ENCODE measurements at regions not wholly inside any gene's neighbourhood (a gene's known extent, or its start where the extent isn't known, plus 50 kb on each side); places are given as distances from the start of the nearest gene placed in this dataset.

DNA sequence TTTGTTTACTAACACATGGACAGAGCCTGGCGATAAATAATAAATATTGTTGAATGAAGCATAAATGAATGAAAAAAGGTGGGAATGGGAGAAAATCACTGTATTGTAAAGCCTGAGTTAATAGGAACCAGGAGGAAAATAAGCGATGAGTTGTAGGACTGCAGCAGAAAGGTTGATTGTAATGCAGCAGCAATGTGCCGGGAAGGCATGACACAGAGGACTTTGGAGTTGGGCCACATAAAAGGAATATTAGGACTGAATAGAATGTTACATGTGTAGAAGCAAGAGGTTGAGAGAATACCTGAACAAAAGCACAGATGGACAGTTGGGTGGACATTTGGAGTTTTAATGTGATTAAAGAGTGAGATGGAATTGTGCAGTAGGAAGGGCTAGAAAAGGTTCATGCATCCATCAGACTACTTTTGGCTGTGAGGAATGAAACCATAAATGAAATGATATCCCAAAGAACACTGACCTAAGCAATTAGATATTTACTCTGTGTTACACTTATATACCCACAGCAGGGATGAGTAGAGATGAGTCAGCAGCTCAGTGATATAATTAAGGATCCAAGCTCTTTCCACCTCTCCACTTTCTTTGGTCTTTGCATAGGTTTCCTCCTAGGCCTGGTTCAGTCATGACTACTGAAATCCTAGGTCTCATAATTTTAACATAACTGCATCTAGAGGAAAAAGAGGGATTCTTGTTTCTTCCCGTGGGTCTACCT, 55.4 kb downstream of the CCER1 start:
- Mint-ChIP-seq H3K36me3 (ENCODE audit: low read depth) (no peaks in the 10 kb centered on the region), H3K9me3 (no peaks in the 10 kb centered on the region), H3K4me3 (no peak overlapping the region), H3K27ac (no peak overlapping the region), H3K27me3 (ENCODE audit: low read depth, poor library complexity) (no peaks in the 10 kb centered on the region), H3K4me1 (no peaks in the 10 kb centered on the region)
- no peak for DNase-seq
- TF ChIP-seq, protein P1, sequence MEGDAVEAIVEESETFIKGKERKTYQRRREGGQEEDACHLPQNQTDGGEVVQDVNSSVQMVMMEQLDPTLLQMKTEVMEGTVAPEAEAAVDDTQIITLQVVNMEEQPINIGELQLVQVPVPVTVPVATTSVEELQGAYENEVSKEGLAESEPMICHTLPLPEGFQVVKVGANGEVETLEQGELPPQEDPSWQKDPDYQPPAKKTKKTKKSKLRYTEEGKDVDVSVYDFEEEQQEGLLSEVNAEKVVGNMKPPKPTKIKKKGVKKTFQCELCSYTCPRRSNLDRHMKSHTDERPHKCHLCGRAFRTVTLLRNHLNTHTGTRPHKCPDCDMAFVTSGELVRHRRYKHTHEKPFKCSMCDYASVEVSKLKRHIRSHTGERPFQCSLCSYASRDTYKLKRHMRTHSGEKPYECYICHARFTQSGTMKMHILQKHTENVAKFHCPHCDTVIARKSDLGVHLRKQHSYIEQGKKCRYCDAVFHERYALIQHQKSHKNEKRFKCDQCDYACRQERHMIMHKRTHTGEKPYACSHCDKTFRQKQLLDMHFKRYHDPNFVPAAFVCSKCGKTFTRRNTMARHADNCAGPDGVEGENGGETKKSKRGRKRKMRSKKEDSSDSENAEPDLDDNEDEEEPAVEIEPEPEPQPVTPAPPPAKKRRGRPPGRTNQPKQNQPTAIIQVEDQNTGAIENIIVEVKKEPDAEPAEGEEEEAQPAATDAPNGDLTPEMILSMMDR (IDR thresholded peaks at IDR 0.05), result no peak

DNA sequence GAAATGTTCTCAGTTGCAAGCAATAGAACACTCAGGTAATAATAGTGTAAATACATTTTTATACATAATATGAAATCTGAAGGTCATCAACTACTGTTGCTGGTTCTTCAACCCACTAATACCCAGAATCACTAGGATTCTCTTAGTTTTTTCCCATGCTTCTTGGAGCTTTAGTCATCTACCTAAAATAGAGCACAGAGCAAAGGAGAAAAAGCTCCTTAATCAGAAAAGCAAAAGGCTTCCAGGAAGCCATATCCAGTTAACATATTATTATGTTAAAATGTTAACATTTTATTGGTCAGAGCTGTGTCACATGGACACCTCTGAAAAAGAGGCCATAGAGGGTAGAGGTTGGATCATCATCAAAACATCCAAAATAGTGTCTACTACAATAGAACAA, 57.0 kb downstream of the CCER1 start:
- H3K4me1 Mint-ChIP-seq, result no peaks in the 10 kb centered on the region
- H3K9me3 Mint-ChIP-seq, result no peaks in the 10 kb centered on the region
- H3K27me3 Mint-ChIP-seq (ENCODE audit: low read depth, poor library complexity), result no peaks in the 10 kb centered on the region
- H3K36me3 Mint-ChIP-seq (ENCODE audit: low read depth), result no peaks in the 10 kb centered on the region
- DNase-seq, result no peak
- no peak overlapping the region for H3K4me3 Mint-ChIP-seq
- TF ChIP-seq, protein P1 (IDR thresholded peaks at IDR 0.05), result no peak
- no peak overlapping the region for H3K27ac Mint-ChIP-seq

DNA sequence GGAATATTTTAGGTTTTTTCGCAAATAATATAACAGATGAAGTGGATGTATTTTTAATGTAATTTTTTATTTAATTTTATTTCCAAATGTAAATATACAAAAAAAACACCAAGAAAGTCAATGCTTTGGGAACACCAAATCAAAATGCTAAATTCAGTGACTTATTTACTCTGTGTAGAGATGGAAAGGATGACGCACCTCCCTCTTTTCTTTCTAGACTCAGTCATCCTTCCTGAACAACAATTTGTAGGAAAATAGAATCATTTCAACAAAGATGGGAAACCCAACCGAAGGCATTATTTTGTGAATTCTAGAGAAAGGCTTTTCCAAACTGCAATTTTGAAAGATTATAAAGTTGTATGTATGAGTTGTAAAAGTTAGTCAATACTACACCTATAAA, 57.7 kb downstream of the CCER1 start:
- no peak for DNase-seq
- Mint-ChIP-seq H3K36me3 (ENCODE audit: low read depth) (no peaks in the 10 kb centered on the region), H3K4me3 (no peak overlapping the region), H3K27me3 (ENCODE audit: low read depth, poor library complexity) (no peaks in the 10 kb centered on the region), H3K4me1 (no peaks in the 10 kb centered on the region), H3K9me3 (no peaks in the 10 kb centered on the region), H3K27ac (no peak overlapping the region)
- TF ChIP-seq, protein P1 (IDR thresholded peaks at IDR 0.05), result no peak

DNA sequence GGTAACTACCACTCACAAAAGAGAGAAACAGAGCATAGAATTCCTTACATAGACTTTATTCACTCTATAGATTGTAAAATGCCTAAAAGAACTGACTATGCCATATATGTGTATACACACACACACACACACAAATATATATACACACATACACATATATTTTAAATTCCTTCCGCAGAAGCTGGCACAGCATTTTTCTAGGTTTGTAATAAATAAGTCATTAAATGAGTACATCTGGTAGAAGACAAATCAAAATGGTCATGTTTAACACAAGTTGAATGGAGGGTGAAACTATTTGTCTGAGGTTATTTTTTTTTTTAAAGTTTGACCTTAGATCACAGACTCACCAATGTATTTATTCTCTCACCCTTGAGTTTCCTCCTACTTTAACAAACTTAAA, 58.2 kb downstream of the CCER1 start:
- TF ChIP-seq, protein P1 (IDR thresholded peaks at IDR 0.05), result no peak
- H3K4me1 Mint-ChIP-seq, result no peaks in the 10 kb centered on the region
- H3K27me3 Mint-ChIP-seq (ENCODE audit: low read depth, poor library complexity), result no peaks in the 10 kb centered on the region
- DNase-seq, result no peak
- H3K27ac Mint-ChIP-seq, result no peak overlapping the region
- no peaks in the 10 kb centered on the region for H3K36me3 Mint-ChIP-seq (ENCODE audit: low read depth)
- no peaks in the 10 kb centered on the region for H3K9me3 Mint-ChIP-seq
- H3K4me3 Mint-ChIP-seq, result no peak overlapping the region

DNA sequence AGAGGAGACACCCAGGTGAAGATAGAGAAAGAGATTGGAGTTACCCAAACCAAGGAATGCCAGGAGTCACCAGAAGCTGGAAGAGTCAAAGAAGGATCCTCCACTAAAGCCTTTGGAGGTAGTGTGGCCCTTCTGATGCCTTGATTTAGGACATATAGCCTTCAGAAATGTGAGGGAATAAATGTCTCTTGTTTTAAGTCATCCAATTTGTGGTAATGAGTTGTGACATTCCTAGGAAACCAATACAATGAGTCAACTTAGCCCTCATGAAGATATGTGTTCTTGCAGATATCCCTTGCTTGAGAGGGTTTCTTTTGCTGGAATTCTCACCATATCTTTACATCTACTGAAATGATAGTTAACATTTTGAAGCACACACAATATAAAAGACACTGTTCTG, 58.8 kb downstream of the CCER1 start:
- Mint-ChIP-seq H3K4me1 (no peaks in the 10 kb centered on the region), H3K36me3 (ENCODE audit: low read depth) (no peaks in the 10 kb centered on the region), H3K27ac (no peak overlapping the region), H3K4me3 (no peak overlapping the region), H3K27me3 (ENCODE audit: low read depth, poor library complexity) (no peaks in the 10 kb centered on the region), H3K9me3 (no peaks in the 10 kb centered on the region)
- no peak for DNase-seq
- TF ChIP-seq, protein P1 (IDR thresholded peaks at IDR 0.05), result no peak

DNA sequence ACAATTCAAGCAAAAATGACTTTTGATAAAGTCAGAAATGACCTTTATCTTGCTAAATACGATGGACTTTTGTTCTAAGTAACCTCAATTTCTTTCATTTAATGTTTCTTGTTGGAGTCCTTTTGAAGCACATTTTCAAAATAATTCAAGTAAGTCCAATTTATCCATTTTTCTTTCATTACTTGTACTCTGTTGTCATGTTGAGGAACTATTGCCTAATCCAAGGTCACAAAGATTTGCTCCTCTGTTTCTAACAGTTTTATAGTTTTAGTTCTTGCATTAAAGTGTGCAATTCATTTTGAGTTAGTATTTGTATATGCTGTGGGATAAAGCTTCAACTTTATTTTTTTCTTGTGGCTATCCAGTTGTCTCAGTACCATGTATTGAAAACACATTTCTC, 66.7 kb downstream of the CCER1 start:
- Mint-ChIP-seq H3K36me3 (ENCODE audit: low read depth) (no peaks in the 10 kb centered on the region), H3K4me3 (no peak overlapping the region), H3K27me3 (ENCODE audit: low read depth, poor library complexity) (peaks cover 3% of the 10 kb centered on the region), H3K27ac (no peak overlapping the region), H3K9me3 (no peaks in the 10 kb centered on the region), H3K4me1 (no peaks in the 10 kb centered on the region)
- DNase-seq, result no peak
- TF ChIP-seq, protein P1 (IDR thresholded peaks at IDR 0.05), result no peak

All from nephron progenitor cell (in vitro differentiated cells).